Mesenchymal stem cell (in vitro differentiated cells and primary cell): ENCODE measurements at regions not wholly inside any gene's neighbourhood (a gene's known extent, or its start where the extent isn't known, plus 50 kb on each side); places are given as distances from the start of the nearest gene placed in this dataset.

Experiments used
- DNase-seq: peaks from one replicate; pipeline ENCODE4 v3.0.0-alpha.2; 2013
- H2AFZ ChIP-seq: one replicate; pipeline ENCODE4 v1.6.1; 2013; ENCODE audit warnings: low read depth, mild to moderate bottlenecking, control low read depth, inconsistent platforms, low read length, moderate library complexity
- H2AK5ac ChIP-seq: 2 replicates; pipeline ENCODE4 v1.6.1; 2013; ENCODE audit warnings: low read length, moderate library complexity, mild to moderate bottlenecking, inconsistent platforms; ENCODE audit not compliant: severe bottlenecking
- H2BK120ac ChIP-seq: one replicate; pipeline ENCODE4 v1.6.1; 2013; ENCODE audit warnings: low read depth, mild to moderate bottlenecking, inconsistent platforms, low read length, moderate library complexity
- H2BK12ac ChIP-seq, 2 experiments: one replicate each; pipeline ENCODE4 v1.6.1; 2013; ENCODE audit warnings: inconsistent platforms in 2 of 2, low read length in 2 of 2, mild to moderate bottlenecking in 2 of 2, moderate library complexity in 2 of 2, control low read depth in 1 of 2
- H2BK15ac ChIP-seq: one replicate; pipeline ENCODE4 v1.6.1; 2013; ENCODE audit warnings: mild to moderate bottlenecking, low read depth, inconsistent platforms; ENCODE audit not compliant: poor library complexity, severe bottlenecking
- H2BK5ac ChIP-seq: 2 replicates; pipeline ENCODE4 v1.6.1; 2013; ENCODE audit warnings: low read depth, mild to moderate bottlenecking, low read length, control low read depth, inconsistent platforms; ENCODE audit not compliant: poor library complexity, severe bottlenecking
- H3K14ac ChIP-seq, 2 experiments: one replicate each; pipeline ENCODE4 v1.6.1; 2013; ENCODE audit warnings: inconsistent platforms in 2 of 2, low read length in 2 of 2, control low read depth in 1 of 2, mild to moderate bottlenecking in 1 of 2, moderate library complexity in 1 of 2
- H3K18ac ChIP-seq, 2 experiments: one replicate each; pipeline ENCODE4 v1.6.1; 2013; ENCODE audit warnings: inconsistent platforms in 2 of 2, low read length in 2 of 2, control low read depth in 1 of 2, low read depth in 1 of 2, mild to moderate bottlenecking in 1 of 2
- H3K23ac ChIP-seq, 2 experiments: one replicate each; pipeline ENCODE4 v1.6.1; 2013; ENCODE audit warnings: inconsistent platforms in 2 of 2, low read length in 2 of 2, mild to moderate bottlenecking in 2 of 2, moderate library complexity in 2 of 2, control low read depth in 1 of 2
- H3K27ac ChIP-seq: 2 replicates; pipeline ENCODE4 v1.5.1; 2013; ENCODE audit warnings: mild to moderate bottlenecking, moderate library complexity, low read length, control low read depth, inconsistent platforms; ENCODE audit not compliant: poor library complexity, severe bottlenecking
- H3K27me3 ChIP-seq, 2 experiments: 2 replicates each; pipeline versions ENCODE4 v1.6.1 to v1.7.0; 2013; ENCODE audit warnings: low read length in 2 of 2, mild to moderate bottlenecking in 2 of 2, moderate library complexity in 2 of 2, control low read depth in 1 of 2, inconsistent platforms in 1 of 2; ENCODE audit not compliant: control insufficient read depth in 1 of 2, insufficient read depth in 1 of 2
- H3K36me3 ChIP-seq, 2 experiments: 2 replicates each; pipeline versions ENCODE4 v1.6.1 to v1.7.0; 2013; ENCODE audit warnings: low read length in 2 of 2, control low read depth in 1 of 2, inconsistent platforms in 1 of 2, low read depth in 1 of 2, mild to moderate bottlenecking in 1 of 2; ENCODE audit not compliant: insufficient read depth in 2 of 2, control insufficient read depth in 1 of 2
- H3K4ac ChIP-seq, 2 experiments: one replicate each; pipeline ENCODE4 v1.6.1; 2013; ENCODE audit warnings: inconsistent platforms in 2 of 2, low read length in 2 of 2, mild to moderate bottlenecking in 2 of 2, moderate library complexity in 2 of 2, control low read depth in 1 of 2, low read depth in 1 of 2
- H3K4me1 ChIP-seq: 2 replicates; pipeline ENCODE4 v1.6.1; 2013; ENCODE audit warnings: low read depth, low read length, control low read depth; ENCODE audit not compliant: control insufficient read depth, insufficient read depth
- H3K4me2 ChIP-seq: 2 replicates; pipeline ENCODE4 v1.6.1; 2013; ENCODE audit warnings: low read length, mild to moderate bottlenecking, inconsistent platforms; ENCODE audit not compliant: poor library complexity, severe bottlenecking
- H3K4me3 ChIP-seq, 2 experiments: 2 replicates each; pipeline versions ENCODE4 v1.5.1 to v1.7.0; 2013; ENCODE audit warnings: low read length in 2 of 2, mild to moderate bottlenecking in 2 of 2, control low read depth in 1 of 2, low read depth in 1 of 2; ENCODE audit not compliant: insufficient read depth in 1 of 2
- H3K79me1 ChIP-seq: replicated peaks from 2 replicates; pipeline ENCODE4 v1.6.1; 2013; ENCODE audit warnings: mild to moderate bottlenecking, control low read depth, low read length, inconsistent platforms; ENCODE audit not compliant: poor library complexity, severe bottlenecking
- H3K9ac ChIP-seq: 2 replicates; pipeline ENCODE4 v1.7.0; 2013; ENCODE audit warnings: mild to moderate bottlenecking, low read length, moderate library complexity
- H3K9me3 ChIP-seq: 2 replicates; pipeline ENCODE4 v1.7.0; 2013; ENCODE audit warnings: mild to moderate bottlenecking, low read length; ENCODE audit not compliant: control insufficient read depth
- H4K8ac ChIP-seq: one replicate; pipeline ENCODE4 v1.6.1; 2013; ENCODE audit warnings: inconsistent platforms, mild to moderate bottlenecking, low read length, moderate library complexity
- H4K91ac ChIP-seq: one replicate; pipeline ENCODE4 v1.6.1; 2013; ENCODE audit warnings: mild to moderate bottlenecking, low read length, inconsistent platforms
- WGBS: methylation state at CpG from one replicate; pipeline ENCODE4 v1.1.7; 2013; ENCODE audit warnings: mixed read lengths; 5-methylcytosine and 5-hydroxymethylcytosine counted together

- H3K27ac ChIP-seq: no peak overlapping the region
- H3K4ac ChIP-seq: no peak overlapping the region
- H3K14ac ChIP-seq: no peak overlapping the region
- H4K91ac ChIP-seq: no peak overlapping the region
- no peak overlapping the region for H3K4me3 ChIP-seq
- H3K23ac ChIP-seq: no peak overlapping the region
- H2AFZ ChIP-seq: no peak overlapping the region
- H3K18ac ChIP-seq: no peak overlapping the region
- no peak overlapping the region for H2BK15ac ChIP-seq
- H3K79me1 ChIP-seq: no peaks in the 10 kb centered on the region
- H3K4me2 ChIP-seq: no peak overlapping the region
- H4K8ac ChIP-seq: no peak overlapping the region
- WGBS: 86% methylated on average over 4 of the region's 4 CpGs
- H3K9me3 ChIP-seq: peaks cover 6% of the 10 kb centered on the region
- H2BK120ac ChIP-seq: no peak overlapping the region
- H3K27me3 ChIP-seq: peaks cover 0 to 5% of the 10 kb centered on the region in 2 experiments
- H3K36me3 ChIP-seq: no peaks in the 10 kb centered on the region
- H3K9ac ChIP-seq: no peak overlapping the region
- H2BK12ac ChIP-seq: no peak overlapping the region
- H2AK5ac ChIP-seq: no peak overlapping the region
- no peaks in the 10 kb centered on the region for H3K4me1 ChIP-seq
- no peak for DNase-seq
- H2BK5ac ChIP-seq: no peak overlapping the region
Measured at GRCh38 chr1:5613900-5614299, 378.3 kb downstream of the NPHP4 start.

- Histone ChIP-seq H3K4me3 (no peak overlapping the region), H3K23ac (no peak overlapping the region), H4K91ac (no peak overlapping the region), H3K18ac (no peak overlapping the region), H3K14ac (no peak overlapping the region), H2AFZ (no peak overlapping the region), H3K27ac (no peak overlapping the region), H3K9ac (no peak overlapping the region), H3K4me2 (no peak overlapping the region), H2BK12ac (no peak overlapping the region), H2AK5ac (no peak overlapping the region), H3K4ac (no peak overlapping the region), H4K8ac (no peak overlapping the region), H3K79me1 (no peaks in the 10 kb centered on the region), H2BK120ac (no peak overlapping the region), H3K27me3 (peaks cover 0 to 2% of the 10 kb centered on the region in 2 experiments), H3K9me3 (peaks cover 11% of the 10 kb centered on the region), H3K36me3 (no peaks in the 10 kb centered on the region), H2BK5ac (no peak overlapping the region), H3K4me1 (no peaks in the 10 kb centered on the region), H2BK15ac (no peak overlapping the region)
- no peak for DNase-seq
- 70% methylated on average over 3 of the region's 3 CpGs for WGBS
Measured at GRCh38 chr1:5611851-5612250, 380.4 kb downstream of the NPHP4 start.

- H3K4ac ChIP-seq: no peak overlapping the region
- H2AK5ac ChIP-seq: no peak overlapping the region
- no peak overlapping the region for H4K91ac ChIP-seq
- no peak for DNase-seq
- no peak overlapping the region for H2BK120ac ChIP-seq
- H2BK15ac ChIP-seq: no peak overlapping the region
- no peak overlapping the region for H2BK12ac ChIP-seq
- peaks cover 0 to 2% of the 10 kb centered on the region in 2 experiments for H3K27me3 ChIP-seq
- H3K9ac ChIP-seq: no peak overlapping the region
- H3K14ac ChIP-seq: no peak overlapping the region
- H3K18ac ChIP-seq: no peak overlapping the region
- H3K36me3 ChIP-seq: no peaks in the 10 kb centered on the region
- H2AFZ ChIP-seq: no peak overlapping the region
- H4K8ac ChIP-seq: no peak overlapping the region
- H3K27ac ChIP-seq: no peak overlapping the region
- peaks cover 11% of the 10 kb centered on the region for H3K9me3 ChIP-seq
- H3K4me2 ChIP-seq: no peak overlapping the region
- H3K23ac ChIP-seq: no peak overlapping the region
- no peak overlapping the region for H2BK5ac ChIP-seq
- H3K79me1 ChIP-seq: no peaks in the 10 kb centered on the region
- no peak overlapping the region for H3K4me3 ChIP-seq
- 80% methylated on average over 2 of the region's 2 CpGs for WGBS
- H3K4me1 ChIP-seq: no peaks in the 10 kb centered on the region
Measured at GRCh38 chr1:5611431-5611830, 380.8 kb downstream of the NPHP4 start.

- peaks cover 0 to 2% of the 10 kb centered on the region in 2 experiments for H3K27me3 ChIP-seq
- no peak overlapping the region for H3K4me3 ChIP-seq
- no CpG with 5 or more reads among the region's 1 CpG for WGBS
- H3K79me1 ChIP-seq: no peaks in the 10 kb centered on the region
- H3K23ac ChIP-seq: no peak overlapping the region
- H2AK5ac ChIP-seq: no peak overlapping the region
- H3K4me1 ChIP-seq: no peaks in the 10 kb centered on the region
- H2BK15ac ChIP-seq: no peak overlapping the region
- peaks cover 11% of the 10 kb centered on the region for H3K9me3 ChIP-seq
- no peaks in the 10 kb centered on the region for H3K36me3 ChIP-seq
- no peak overlapping the region for H3K27ac ChIP-seq
- no peak overlapping the region for H2AFZ ChIP-seq
- H3K18ac ChIP-seq: no peak overlapping the region
- H2BK120ac ChIP-seq: no peak overlapping the region
- H3K9ac ChIP-seq: no peak overlapping the region
- H3K4ac ChIP-seq: no peak overlapping the region
- H4K8ac ChIP-seq: no peak overlapping the region
- H2BK5ac ChIP-seq: no peak overlapping the region
- no peak overlapping the region for H3K4me2 ChIP-seq
- DNase-seq: no peak
- no peak overlapping the region for H3K14ac ChIP-seq
- no peak overlapping the region for H4K91ac ChIP-seq
- H2BK12ac ChIP-seq: no peak overlapping the region
Measured at GRCh38 chr1:5610432-5610831, 381.8 kb downstream of the NPHP4 start.
